GM23338 (cell line): ENCODE measurements at regions not wholly inside any gene's neighbourhood (a gene's known extent, or its start where the extent isn't known, plus 50 kb on each side); places are given as distances from the start of the nearest gene placed in this dataset.

Source experiments
- CREB1 ChIP-seq: fragments of 250-450 bp; sonication (Bioruptor Pico); IDR thresholded peaks from 2 replicates; pipeline ENCODE4 v1.5.0; 2020; ENCODE audit warnings: low read depth, mild to moderate bottlenecking, moderate library complexity
- TF ChIP-seq, protein P1 (sequence below), 2 experiments: fragments of 200-600 bp in 1 of 2; sonication (generic) in 1 of 2; conservative IDR thresholded peaks; 2 replicates each; pipeline versions ENCODE4 v1.5.1 to v1.6.1; 2016 to 2017; ENCODE audit warnings: antibody characterized with exemption in 2 of 2, low read depth in 2 of 2, mild to moderate bottlenecking in 2 of 2, moderate library complexity in 1 of 2
- TF ChIP-seq, protein P2 (sequence below): IDR thresholded peaks from one replicate; pipeline ENCODE4 v1.6.1; 2018; ENCODE audit warnings: antibody characterized with exemption; ENCODE audit not compliant: unreplicated experiment

DNA sequence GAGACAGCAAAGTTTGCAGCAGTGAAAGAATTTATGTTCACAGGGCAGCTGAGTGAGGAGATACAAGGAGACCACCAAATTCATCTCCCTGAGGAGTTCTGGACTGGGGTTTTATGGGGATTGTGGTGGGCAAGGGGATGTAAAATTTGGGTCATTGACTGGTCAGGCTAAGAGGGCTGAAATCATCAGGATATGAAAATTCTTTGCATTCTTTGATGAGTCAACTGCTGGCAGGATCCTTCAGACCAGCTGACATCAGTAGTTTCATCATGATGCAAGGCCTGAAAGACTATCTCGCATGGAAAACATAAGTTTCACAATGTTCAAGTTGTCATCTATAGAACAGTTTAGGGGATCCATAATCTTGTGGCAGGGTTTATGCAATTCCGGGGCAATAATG lies 869.5 kb upstream of the PCDH9 start:
- TF ChIP-seq, protein P1, sequence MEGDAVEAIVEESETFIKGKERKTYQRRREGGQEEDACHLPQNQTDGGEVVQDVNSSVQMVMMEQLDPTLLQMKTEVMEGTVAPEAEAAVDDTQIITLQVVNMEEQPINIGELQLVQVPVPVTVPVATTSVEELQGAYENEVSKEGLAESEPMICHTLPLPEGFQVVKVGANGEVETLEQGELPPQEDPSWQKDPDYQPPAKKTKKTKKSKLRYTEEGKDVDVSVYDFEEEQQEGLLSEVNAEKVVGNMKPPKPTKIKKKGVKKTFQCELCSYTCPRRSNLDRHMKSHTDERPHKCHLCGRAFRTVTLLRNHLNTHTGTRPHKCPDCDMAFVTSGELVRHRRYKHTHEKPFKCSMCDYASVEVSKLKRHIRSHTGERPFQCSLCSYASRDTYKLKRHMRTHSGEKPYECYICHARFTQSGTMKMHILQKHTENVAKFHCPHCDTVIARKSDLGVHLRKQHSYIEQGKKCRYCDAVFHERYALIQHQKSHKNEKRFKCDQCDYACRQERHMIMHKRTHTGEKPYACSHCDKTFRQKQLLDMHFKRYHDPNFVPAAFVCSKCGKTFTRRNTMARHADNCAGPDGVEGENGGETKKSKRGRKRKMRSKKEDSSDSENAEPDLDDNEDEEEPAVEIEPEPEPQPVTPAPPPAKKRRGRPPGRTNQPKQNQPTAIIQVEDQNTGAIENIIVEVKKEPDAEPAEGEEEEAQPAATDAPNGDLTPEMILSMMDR (conservative IDR thresholded peaks at IDR 0.05; ENCODE audit: low read depth in 2 of 2), result no peak
- TF ChIP-seq CREB1 (CRISPR knock-in tag), result no peak
- TF ChIP-seq, protein P2, sequence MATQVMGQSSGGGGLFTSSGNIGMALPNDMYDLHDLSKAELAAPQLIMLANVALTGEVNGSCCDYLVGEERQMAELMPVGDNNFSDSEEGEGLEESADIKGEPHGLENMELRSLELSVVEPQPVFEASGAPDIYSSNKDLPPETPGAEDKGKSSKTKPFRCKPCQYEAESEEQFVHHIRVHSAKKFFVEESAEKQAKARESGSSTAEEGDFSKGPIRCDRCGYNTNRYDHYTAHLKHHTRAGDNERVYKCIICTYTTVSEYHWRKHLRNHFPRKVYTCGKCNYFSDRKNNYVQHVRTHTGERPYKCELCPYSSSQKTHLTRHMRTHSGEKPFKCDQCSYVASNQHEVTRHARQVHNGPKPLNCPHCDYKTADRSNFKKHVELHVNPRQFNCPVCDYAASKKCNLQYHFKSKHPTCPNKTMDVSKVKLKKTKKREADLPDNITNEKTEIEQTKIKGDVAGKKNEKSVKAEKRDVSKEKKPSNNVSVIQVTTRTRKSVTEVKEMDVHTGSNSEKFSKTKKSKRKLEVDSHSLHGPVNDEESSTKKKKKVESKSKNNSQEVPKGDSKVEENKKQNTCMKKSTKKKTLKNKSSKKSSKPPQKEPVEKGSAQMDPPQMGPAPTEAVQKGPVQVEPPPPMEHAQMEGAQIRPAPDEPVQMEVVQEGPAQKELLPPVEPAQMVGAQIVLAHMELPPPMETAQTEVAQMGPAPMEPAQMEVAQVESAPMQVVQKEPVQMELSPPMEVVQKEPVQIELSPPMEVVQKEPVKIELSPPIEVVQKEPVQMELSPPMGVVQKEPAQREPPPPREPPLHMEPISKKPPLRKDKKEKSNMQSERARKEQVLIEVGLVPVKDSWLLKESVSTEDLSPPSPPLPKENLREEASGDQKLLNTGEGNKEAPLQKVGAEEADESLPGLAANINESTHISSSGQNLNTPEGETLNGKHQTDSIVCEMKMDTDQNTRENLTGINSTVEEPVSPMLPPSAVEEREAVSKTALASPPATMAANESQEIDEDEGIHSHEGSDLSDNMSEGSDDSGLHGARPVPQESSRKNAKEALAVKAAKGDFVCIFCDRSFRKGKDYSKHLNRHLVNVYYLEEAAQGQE, result no peak
